ENCODE measurements at regions not wholly inside any gene's neighbourhood (a gene's known extent, or its start where the extent isn't known, plus 50 kb on each side); places are given as distances from the start of the nearest gene placed in this dataset.

DNA sequence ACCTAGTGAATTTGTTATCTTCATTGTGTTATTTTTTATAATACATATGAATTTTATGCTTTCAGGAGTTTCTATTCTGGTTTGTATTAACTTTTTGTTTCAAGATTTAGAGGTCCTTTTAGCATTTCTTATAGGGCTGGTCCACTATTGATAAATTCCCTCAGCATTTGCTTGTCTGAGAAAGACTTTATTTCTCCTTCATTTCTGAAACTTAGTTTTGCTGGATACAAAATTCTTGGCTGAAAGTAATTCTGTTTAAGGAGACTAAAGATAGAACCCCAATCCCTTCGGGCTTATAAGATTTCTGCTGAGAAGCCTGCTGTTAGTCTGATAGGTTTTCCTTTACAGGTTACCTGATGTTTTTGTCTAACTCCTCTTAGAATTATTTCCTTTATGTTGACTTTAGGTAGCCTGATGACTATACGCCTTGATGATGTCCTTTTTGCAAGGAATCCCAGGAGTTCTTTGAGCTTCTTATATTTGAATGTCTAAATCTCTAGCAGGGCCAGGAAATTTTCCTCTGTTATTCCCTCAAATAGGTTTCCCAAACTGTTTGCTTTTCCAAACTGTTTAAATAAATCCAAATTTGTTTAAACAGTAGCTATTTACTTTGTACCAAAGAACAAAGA, 127.1 kb downstream of the CYSLTR2 start:
- TF ChIP-seq CTCF (IDR thresholded peaks at IDR 0.05; ENCODE audit: poor library complexity, severe bottlenecking) (no peak), RAD21 (conservative IDR thresholded peaks at IDR 0.05) (no peak), TAF1 (IDR thresholded peaks at IDR 0.05; ENCODE audit: low read depth) (no peak), POLR2AphosphoS5 (IDR thresholded peaks at IDR 0.05) (no peak)

All from neural cell (in vitro differentiated cells).